Small intestine (tissue), 7 donors: ENCODE measurements at regions not wholly inside any gene's neighbourhood (a gene's known extent, or its start where the extent isn't known, plus 50 kb on each side); places are given as distances from the start of the nearest gene placed in this dataset.
"Not testable (repeated sequence)": the region's sequence is repeated elsewhere in the genome, so short reads cannot be mapped to it uniquely, and the experiment has no call there.

ENCODE experiments used
- DNase-seq, 2 donors: peaks; one replicate each; pipeline versions ENCODE4 v3.0.0 to v3.0.0-alpha.2; 2013
- FAIRE-seq: peaks from 2 replicates; lab custom pipeline; 2012; peaks lifted over from hg19 to GRCh38; lab: Jason Lieb, UNC
- H3K27ac ChIP-seq, 3 donors: one replicate each; pipeline ENCODE4 v1.5.1; 2013; ENCODE audit warnings: low read length in 2 of 3, mild to moderate bottlenecking in 2 of 3, control low read depth in 1 of 3, inconsistent platforms in 1 of 3, low read depth in 1 of 3, moderate library complexity in 1 of 3
- H3K27me3 ChIP-seq, 3 donors: one replicate each; pipeline ENCODE4 v1.6.1; 2013; ENCODE audit warnings: low read length in 3 of 3, inconsistent platforms in 1 of 3; ENCODE audit not compliant: control insufficient read depth in 3 of 3, insufficient read depth in 3 of 3
- H3K36me3 ChIP-seq, 3 donors: one replicate each; pipeline ENCODE4 v1.6.1; 2013; ENCODE audit warnings: low read length in 3 of 3, inconsistent platforms in 1 of 3, low read depth in 1 of 3, mild to moderate bottlenecking in 1 of 3, moderate library complexity in 1 of 3; ENCODE audit not compliant: control insufficient read depth in 3 of 3, insufficient read depth in 2 of 3
- H3K4me1 ChIP-seq, 3 donors: one replicate each; pipeline ENCODE4 v1.6.1; 2013; ENCODE audit warnings: low read length in 2 of 3, inconsistent platforms in 1 of 3, low read depth in 1 of 3, mild to moderate bottlenecking in 1 of 3, moderate library complexity in 1 of 3; ENCODE audit not compliant: control insufficient read depth in 3 of 3, insufficient read depth in 2 of 3
- H3K4me3 ChIP-seq, 3 donors: one replicate each; pipeline ENCODE4 v1.5.1; 2013; ENCODE audit warnings: low read length in 3 of 3, control low read depth in 1 of 3, inconsistent platforms in 1 of 3, low read depth in 1 of 3, mild to moderate bottlenecking in 1 of 3, moderate library complexity in 1 of 3
- H3K9me3 ChIP-seq, 2 donors: one replicate each; pipeline ENCODE4 v1.6.1; 2013; ENCODE audit warnings: low read depth in 1 of 2, low read length in 1 of 2; ENCODE audit not compliant: control insufficient read depth in 2 of 2, insufficient read depth in 1 of 2
- WGBS, 3 donors: extraction: QIAGEN DNeasy Blood & Tissue Kit; methylation state at CpG; one replicate each; pipeline ENCODE4 v1.1.7; 2013; 5-methylcytosine and 5-hydroxymethylcytosine counted together
- donor health status: healthy with polysubstance abuse.
- donor health status: control.
- donor health status: control.
- donor health status: Bipolar disorder and iron deficiency.
- donor health status: healthy.

DNA sequence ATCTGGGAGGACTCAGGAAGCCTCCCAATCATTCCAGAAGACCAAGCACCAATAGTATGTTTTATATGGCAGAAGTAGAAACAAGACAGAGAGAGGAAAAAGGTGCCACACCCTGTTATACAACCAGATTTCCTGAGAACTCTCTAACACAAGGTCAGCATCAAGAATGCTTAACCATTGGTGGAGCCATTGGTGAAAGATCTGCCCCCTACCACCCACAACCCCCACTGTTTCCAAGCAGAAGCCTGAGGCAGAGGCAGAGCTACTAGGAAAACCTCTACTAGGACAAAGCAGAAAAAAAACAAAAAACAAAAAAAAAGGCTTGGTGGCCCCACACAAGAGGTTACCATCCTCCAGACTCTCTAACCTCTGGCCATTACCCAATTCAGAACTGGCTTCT lies 336.2 kb downstream of the FOXD4L4 start:
- not testable (repeated sequence) for H3K4me3 ChIP-seq, H3K27ac ChIP-seq, H3K9me3 ChIP-seq, H3K27me3 ChIP-seq, H3K36me3 ChIP-seq, DNase-seq, FAIRE-seq, H3K4me1 ChIP-seq

GRCh38 chr9:66082811-66083210 lies 345.9 kb downstream of the FOXD4L4 start:
- H3K27me3 ChIP-seq, H3K4me3 ChIP-seq, H3K9me3 ChIP-seq, FAIRE-seq, H3K36me3 ChIP-seq, H3K27ac ChIP-seq, DNase-seq, H3K4me1 ChIP-seq: not testable (repeated sequence)
- no CpG with 5 or more reads among the region's 1 CpG for WGBS, 3 donors
